NT2/D1 (cell line): ENCODE measurements at regions not wholly inside any gene's neighbourhood (a gene's known extent, or its start where the extent isn't known, plus 50 kb on each side); places are given as distances from the start of the nearest gene placed in this dataset.

Experiments used
- YY1 ChIP-seq: IDR thresholded peaks from 2 replicates; pipeline ENCODE4 v1.6.1; 2011; ENCODE audit not compliant: insufficient read length, insufficient read depth
- ZNF274 ChIP-seq: IDR thresholded peaks from 2 replicates; pipeline ENCODE4 v1.6.1; 2011; ENCODE audit warnings: mild to moderate bottlenecking, low read depth, low read length

GRCh38 chr2:151067658-151068369, 193.8 kb downstream of the RBM43 start:
- no peak for TF ChIP-seq ZNF274
- TF ChIP-seq YY1, result no peak
